Suppressor macrophage (primary cell): ENCODE measurements at regions not wholly inside any gene's neighbourhood (a gene's known extent, or its start where the extent isn't known, plus 50 kb on each side); places are given as distances from the start of the nearest gene placed in this dataset.
"Not testable (repeated sequence)": the region's sequence is repeated elsewhere in the genome, so short reads cannot be mapped to it uniquely, and the experiment has no call there.

Source experiments
- DNase-seq, 4 experiments: peaks; one replicate each; pipeline ENCODE4 v3.0.0-alpha.2; 2020 to 2022

- no peak for DNase-seq
Measured at GRCh38 chr4:160117686-160118085, 1014.8 kb downstream of the RAPGEF2 start.

GRCh38 chr4:160125576-160126287 lies 1022.9 kb downstream of the RAPGEF2 start:
- DNase-seq = not testable (repeated sequence)

GRCh38 chr4:160127211-160127610 lies 1024.3 kb downstream of the RAPGEF2 start:
- no peak for DNase-seq

- no peak for DNase-seq
Measured at GRCh38 chr4:160129439-160129838, 1026.6 kb downstream of the RAPGEF2 start.

- DNase-seq = no peak
Measured at GRCh38 chr4:160136021-160136420, 1033.1 kb downstream of the RAPGEF2 start.

GRCh38 chr4:160141206-160141605 lies 1038.3 kb downstream of the RAPGEF2 start:
- no peak for DNase-seq

GRCh38 chr4:160142579-160142978 lies 1039.7 kb downstream of the RAPGEF2 start:
- DNase-seq = no peak

- DNase-seq = peak in 1 of 4 experiments; percentile 2
Measured at GRCh38 chr4:160143574-160143973, 1040.7 kb downstream of the RAPGEF2 start.

GRCh38 chr4:160159457-160159856 lies 1056.6 kb downstream of the RAPGEF2 start:
- no peak for DNase-seq

- DNase-seq = no peak
Measured at GRCh38 chr4:160161026-160161425, 1058.1 kb downstream of the RAPGEF2 start.

GRCh38 chr4:160175064-160175643 lies 1072.3 kb downstream of the RAPGEF2 start:
- no peak for DNase-seq

- DNase-seq = no peak
Measured at GRCh38 chr4:160180211-160180610, 1077.3 kb downstream of the RAPGEF2 start.

GRCh38 chr4:160182727-160183126 lies 1079.8 kb downstream of the RAPGEF2 start:
- no peak for DNase-seq

GRCh38 chr4:160184884-160185283 lies 1082.0 kb downstream of the RAPGEF2 start:
- DNase-seq = no peak

- DNase-seq = no peak
Measured at GRCh38 chr4:160193787-160194186, 1090.9 kb downstream of the RAPGEF2 start.

- no peak for DNase-seq
Measured at GRCh38 chr4:160194716-160195115, 1091.8 kb downstream of the RAPGEF2 start.

GRCh38 chr4:160202802-160203201 lies 1099.9 kb downstream of the RAPGEF2 start:
- no peak for DNase-seq

GRCh38 chr4:160212078-160212477 lies 1109.2 kb downstream of the RAPGEF2 start:
- no peak for DNase-seq

GRCh38 chr4:160213366-160213765 lies 1110.5 kb downstream of the RAPGEF2 start:
- DNase-seq = no peak

- DNase-seq = no peak
Measured at GRCh38 chr4:160217352-160217751, 1114.5 kb downstream of the RAPGEF2 start.

GRCh38 chr4:160224049-160224448 lies 1121.2 kb downstream of the RAPGEF2 start:
- no peak for DNase-seq

GRCh38 chr4:160233141-160233540 lies 1130.3 kb downstream of the RAPGEF2 start:
- DNase-seq = no peak

- DNase-seq = no peak
Measured at GRCh38 chr4:160235285-160235684, 1132.4 kb downstream of the RAPGEF2 start.

GRCh38 chr4:160235771-160236170 lies 1132.9 kb downstream of the RAPGEF2 start:
- no peak for DNase-seq

- no peak for DNase-seq
Measured at GRCh38 chr4:160238790-160239189, 1135.9 kb downstream of the RAPGEF2 start.
